H1 (cell line): ENCODE measurements at regions not wholly inside any gene's neighbourhood (a gene's known extent, or its start where the extent isn't known, plus 50 kb on each side); places are given as distances from the start of the nearest gene placed in this dataset.

Experiments
- CTCF ChIA-PET: fragments of 300-600 bp; sonication (Branson Sonifier 250); formaldehyde crosslinking; loops from one replicate; lab custom pipeline; 2021; ENCODE audit not compliant: partially characterized antibody; lab: Charles Lee
- POLR2A ChIA-PET: fragments of 300-600 bp; sonication (Branson Sonifier 250); formaldehyde crosslinking; loops from one replicate; lab custom pipeline; 2021; ENCODE audit warnings: inconsistent platforms; ENCODE audit not compliant: partially characterized antibody; lab: Charles Lee
- DNase-seq, 2 experiments: peaks; one replicate each; pipeline versions ENCODE4 v3.0.0 to v3.0.0-alpha.2; 2010 to 2022; ENCODE audit warnings: low spot score in 2 of 2, low read depth in 1 of 2, mixed read lengths in 1 of 2
- FAIRE-seq: peaks from 2 replicates; lab custom pipeline; 2011; peaks lifted over from hg19 to GRCh38; lab: Jason Lieb, UNC
- H2AFZ ChIP-seq: 2 replicates; pipeline ENCODE4 v1.8.1; 2012; ENCODE audit warnings: low read length, inconsistent platforms
- H2AK5ac ChIP-seq: 2 replicates; pipeline ENCODE4 v1.6.1; 2013; ENCODE audit warnings: low read depth, low read length
- H2BK120ac ChIP-seq: replicated peaks from 2 replicates; pipeline ENCODE3; 2013; ENCODE audit warnings: low read depth, low read length, inconsistent platforms
- H2BK12ac ChIP-seq: 2 replicates; pipeline ENCODE4 v1.6.1; 2013; ENCODE audit warnings: low read depth, low read length
- H2BK15ac ChIP-seq: 2 replicates; pipeline ENCODE4 v1.6.1; 2013; ENCODE audit warnings: low read length
- H2BK20ac ChIP-seq: 2 replicates; pipeline ENCODE4 v1.6.1; 2013; ENCODE audit warnings: low read length
- H2BK5ac ChIP-seq: 2 replicates; pipeline ENCODE4 v1.6.1; 2013; ENCODE audit warnings: low read depth, low read length
- H3K14ac ChIP-seq: 2 replicates; pipeline ENCODE4 v1.6.1; 2013; ENCODE audit warnings: inconsistent platforms; ENCODE audit not compliant: insufficient read length
- H3K18ac ChIP-seq: 2 replicates; pipeline ENCODE4 v1.6.1; 2013; ENCODE audit warnings: low read length; ENCODE audit errors: extremely low read depth
- H3K23ac ChIP-seq: 2 replicates; pipeline ENCODE4 v1.6.1; 2013; ENCODE audit warnings: inconsistent platforms; ENCODE audit not compliant: insufficient read length
- H3K23me2 ChIP-seq: 2 replicates; pipeline ENCODE4 v1.6.1; 2013; ENCODE audit warnings: low read depth, low read length
- H3K27ac ChIP-seq: 2 replicates; pipeline ENCODE4 v1.6.1; 2011; ENCODE audit warnings: low read depth, low read length, inconsistent platforms
- H3K27me3 ChIP-seq, 4 experiments: replicated peaks in 1 of 4; 1 replicate in 1 of 4; 2 replicates in 3 of 4; pipeline versions ENCODE4 v1.6.1 to v1.8.1; 2011 to 2013; ENCODE audit warnings: low read length in 3 of 4, mild to moderate bottlenecking in 3 of 4, inconsistent platforms in 2 of 4, mixed read lengths in 2 of 4, moderate library complexity in 1 of 4; ENCODE audit not compliant: control insufficient read depth in 3 of 4, insufficient read depth in 3 of 4; ENCODE audit errors: extremely low read depth in 1 of 4
- H3K36me3 ChIP-seq, 4 experiments: 2 replicates each; pipeline versions ENCODE4 v1.6.1 to v1.8.1; 2011 to 2013; ENCODE audit warnings: mild to moderate bottlenecking in 4 of 4, low read length in 3 of 4, moderate library complexity in 2 of 4, control low read depth in 1 of 4, inconsistent platforms in 1 of 4; ENCODE audit not compliant: insufficient read depth in 4 of 4, control insufficient read depth in 2 of 4
- H3K4ac ChIP-seq: replicated peaks from 2 replicates; pipeline ENCODE3; 2013; ENCODE audit warnings: low read length, low read depth, mixed read lengths, inconsistent platforms; ENCODE audit not compliant: insufficient read length
- H3K4me1 ChIP-seq, 4 experiments: replicated peaks in 1 of 4; 1 replicate in 1 of 4; 2 replicates in 3 of 4; pipeline versions ENCODE4 v1.6.1 to v1.8.1; 2011 to 2013; ENCODE audit warnings: low read length in 3 of 4, inconsistent platforms in 2 of 4, mixed read lengths in 1 of 4; ENCODE audit not compliant: insufficient read depth in 4 of 4, control insufficient read depth in 3 of 4
- H3K4me2 ChIP-seq, 2 experiments: 2 replicates each; pipeline versions ENCODE4 v1.6.1 to v1.8.1; 2011 to 2013; ENCODE audit warnings: low read depth in 2 of 2, low read length in 2 of 2, control low read depth in 1 of 2, inconsistent platforms in 1 of 2, mild to moderate bottlenecking in 1 of 2; ENCODE audit not compliant: insufficient read depth in 1 of 2
- H3K4me3 ChIP-seq, 4 experiments: fragments of 200-600, 300-600 bp in 1 of 4; sonication (generic), shearing (Covaris generic), sonication (Bioruptor Twin) in 1 of 4; 2 replicates each; pipeline versions ENCODE4 v1.5.1 to v1.8.1; 2011 to 2016; ENCODE audit warnings: low read length in 4 of 4, low read depth in 3 of 4, control low read depth in 2 of 4, inconsistent platforms in 2 of 4, mild to moderate bottlenecking in 2 of 4, mixed read lengths in 1 of 4, moderate library complexity in 1 of 4; ENCODE audit not compliant: insufficient read depth in 2 of 4; ENCODE audit errors: extremely low read depth in 1 of 4
- H3K56ac ChIP-seq: replicated peaks from 2 replicates; pipeline ENCODE3; 2013; ENCODE audit warnings: low read depth, mild to moderate bottlenecking, mixed read lengths, low read length, inconsistent platforms; ENCODE audit not compliant: insufficient read length
- H3K79me1 ChIP-seq: 2 replicates; pipeline ENCODE4 v1.6.1; 2013; ENCODE audit warnings: low read depth, low read length, control low read depth
- H3K79me2 ChIP-seq, 2 experiments: 2 replicates each; pipeline versions ENCODE4 v1.6.1 to v1.8.1; 2012 to 2013; ENCODE audit warnings: low read length in 2 of 2, mild to moderate bottlenecking in 2 of 2, inconsistent platforms in 1 of 2; ENCODE audit not compliant: insufficient read depth in 2 of 2, control insufficient read depth in 1 of 2
- H3K9ac ChIP-seq, 4 experiments: replicated peaks in 1 of 4; 1 replicate in 1 of 4; 2 replicates in 3 of 4; pipeline versions ENCODE4 v1.6.1 to v1.8.1; 2011 to 2013; ENCODE audit warnings: low read depth in 3 of 4, low read length in 3 of 4, control low read depth in 2 of 4, mild to moderate bottlenecking in 2 of 4, moderate library complexity in 2 of 4, inconsistent platforms in 1 of 4; ENCODE audit errors: extremely low read depth in 1 of 4
- H3K9me3 ChIP-seq, 2 experiments: 2 replicates each; pipeline versions ENCODE4 v1.6.1 to v1.8.1; 2012 to 2013; ENCODE audit warnings: mild to moderate bottlenecking in 2 of 2, moderate library complexity in 2 of 2, control low read depth in 1 of 2, inconsistent platforms in 1 of 2, low read depth in 1 of 2, low read length in 1 of 2, mixed read lengths in 1 of 2; ENCODE audit not compliant: insufficient read depth in 2 of 2
- H4K20me1 ChIP-seq, 2 experiments: replicated peaks in 1 of 2; 2 replicates each; pipeline versions ENCODE3 to v1.8.1; 2011 to 2013; ENCODE audit warnings: inconsistent platforms in 2 of 2, low read length in 2 of 2, mild to moderate bottlenecking in 1 of 2; ENCODE audit not compliant: insufficient read depth in 2 of 2, control insufficient read depth in 1 of 2
- H4K5ac ChIP-seq: 2 replicates; pipeline ENCODE4 v1.6.1; 2013; ENCODE audit warnings: low read length, low read depth, mixed read lengths, inconsistent platforms; ENCODE audit not compliant: insufficient read length
- H4K8ac ChIP-seq: 2 replicates; pipeline ENCODE4 v1.8.0; 2013; ENCODE audit warnings: mild to moderate bottlenecking, moderate library complexity, low read length, inconsistent platforms; ENCODE audit not compliant: insufficient read depth; ENCODE audit errors: extremely low read depth
- H4K91ac ChIP-seq: replicated peaks from 2 replicates; pipeline ENCODE3; 2013; ENCODE audit warnings: low read length, mixed read lengths, inconsistent platforms; ENCODE audit not compliant: insufficient read length
- CHD2 ChIP-seq: IDR thresholded peaks from 2 replicates; pipeline ENCODE4 v1.6.1; 2012; ENCODE audit warnings: low read length, improper control_type of control experiment
- EGR1 ChIP-seq: IDR thresholded peaks from 2 replicates; pipeline ENCODE4 v1.6.1; 2011; ENCODE audit warnings: low read depth, low read length, borderline replicate concordance
- JUN ChIP-seq: IDR thresholded peaks from 2 replicates; pipeline ENCODE4 v1.6.1; 2011; ENCODE audit warnings: low read depth, mild to moderate bottlenecking, improper control_type of control experiment, low read length
- POU5F1 ChIP-seq: IDR thresholded peaks from 2 replicates; pipeline ENCODE4 v1.6.1; 2011; ENCODE audit warnings: low read depth, mild to moderate bottlenecking, low read length, moderate library complexity
- TEAD4 ChIP-seq: IDR thresholded peaks from 2 replicates; pipeline ENCODE4 v1.6.1; 2012; ENCODE audit warnings: low read depth, low read length, inconsistent platforms, mixed read lengths
- whole genome bisulfite sequencing, 2 experiments: shearing (Covaris generic) in 1 of 2; methylation state at CpG; one replicate each; pipeline versions ENCODE4 v1.1.6 to v1.1.7; 2013 to 2015; ENCODE audit warnings: low lambda C conversion rate in 2 of 2, mixed read lengths in 2 of 2, inconsistent platforms in 1 of 2, low coverage in 1 of 2, missing lambda C conversion rate in 1 of 2; ENCODE audit not compliant: insufficient replicate concordance in 2 of 2, insufficient coverage in 1 of 2, insufficient read length in 1 of 2; ENCODE audit errors: extremely low coverage in 1 of 2, missing lambda C conversion rate in 1 of 2; 5-methylcytosine and 5-hydroxymethylcytosine counted together
- TF ChIP-seq, protein P1 (sequence below): IDR thresholded peaks from 2 replicates; pipeline ENCODE4 v1.6.1; 2012; ENCODE audit warnings: low read length, inconsistent platforms

DNA sequence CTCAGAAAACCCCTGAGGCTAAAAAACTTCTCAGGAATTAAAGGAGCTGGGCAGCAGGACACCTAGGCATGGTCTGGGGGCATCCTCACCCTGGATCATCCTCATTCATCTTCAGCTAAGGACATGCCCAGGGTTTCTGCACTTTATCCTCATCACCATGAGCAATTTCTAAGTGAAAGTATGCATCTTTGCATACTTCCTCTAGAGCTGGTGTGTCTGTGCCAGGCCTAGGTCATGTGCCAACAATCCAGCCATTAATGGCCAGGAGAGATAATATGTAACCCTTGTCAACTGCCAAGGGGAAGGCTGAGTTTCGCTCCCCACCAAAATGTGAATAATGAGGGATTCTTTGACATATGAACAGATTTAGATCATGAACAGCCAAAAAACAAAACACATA is 160.5 kb downstream of the KITLG start:
- FAIRE-seq = no peak

More for the DNA sequence above, 160.5 kb downstream of the KITLG start:
- ChIA-PET CTCF (interaction anchor here (0.7 kb wide), 1 partner anchor 11 kb away, joined by 3 read pairs; no protein-coding TSS in a partner anchor), POLR2A (no interaction called here)
- H3K23ac ChIP-seq = peak overlapping the region; percentile 83
- DNase-seq = no peak
- no peak overlapping the region for H3K9ac ChIP-seq
- no peaks in the 10 kb centered on the region for H4K20me1 ChIP-seq
- no peak overlapping the region for H3K14ac ChIP-seq
- H3K4me1 ChIP-seq = no peaks in the 10 kb centered on the region
- H3K79me1 ChIP-seq = no peaks in the 10 kb centered on the region
- H3K4ac ChIP-seq = no peak overlapping the region
- H4K8ac ChIP-seq = no peak overlapping the region
- H2AFZ ChIP-seq = no peak overlapping the region
- H2BK15ac ChIP-seq = no peak overlapping the region
- WGBS, 2 experiments = 95% methylated on average over 1 of the region's 1 CpG; no CpG with 5 or more reads in 1 of the 2 experiments
- H3K4me3 ChIP-seq = no peak overlapping the region
- TF ChIP-seq CHD2 (no peak), TEAD4 (no peak), POU5F1 (no peak), EGR1 (no peak), JUN (no peak)
- TF ChIP-seq, protein P1, sequence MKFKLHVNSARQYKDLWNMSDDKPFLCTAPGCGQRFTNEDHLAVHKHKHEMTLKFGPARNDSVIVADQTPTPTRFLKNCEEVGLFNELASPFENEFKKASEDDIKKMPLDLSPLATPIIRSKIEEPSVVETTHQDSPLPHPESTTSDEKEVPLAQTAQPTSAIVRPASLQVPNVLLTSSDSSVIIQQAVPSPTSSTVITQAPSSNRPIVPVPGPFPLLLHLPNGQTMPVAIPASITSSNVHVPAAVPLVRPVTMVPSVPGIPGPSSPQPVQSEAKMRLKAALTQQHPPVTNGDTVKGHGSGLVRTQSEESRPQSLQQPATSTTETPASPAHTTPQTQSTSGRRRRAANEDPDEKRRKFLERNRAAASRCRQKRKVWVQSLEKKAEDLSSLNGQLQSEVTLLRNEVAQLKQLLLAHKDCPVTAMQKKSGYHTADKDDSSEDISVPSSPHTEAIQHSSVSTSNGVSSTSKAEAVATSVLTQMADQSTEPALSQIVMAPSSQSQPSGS = no peak
- H3K9me3 ChIP-seq = no peaks in the 10 kb centered on the region
- H3K27ac ChIP-seq = no peak overlapping the region
- H3K36me3 ChIP-seq = no peaks in the 10 kb centered on the region
- H2BK120ac ChIP-seq = no peak overlapping the region
- no peaks in the 10 kb centered on the region for H3K27me3 ChIP-seq
- H2BK12ac ChIP-seq = no peak overlapping the region
- H3K4me2 ChIP-seq = no peak overlapping the region
- H4K5ac ChIP-seq = no peak overlapping the region
- H2BK20ac ChIP-seq = no peak overlapping the region
- no peak overlapping the region for H2AK5ac ChIP-seq
- no peak overlapping the region for H3K18ac ChIP-seq
- no peak overlapping the region for H4K91ac ChIP-seq
- H2BK5ac ChIP-seq = no peak overlapping the region
- no peak overlapping the region for H3K56ac ChIP-seq
- no peaks in the 10 kb centered on the region for H3K79me2 ChIP-seq
- H3K23me2 ChIP-seq = no peaks in the 10 kb centered on the region
